Natural killer cell (primary cell): ENCODE measurements at regions not wholly inside any gene's neighbourhood (a gene's known extent, or its start where the extent isn't known, plus 50 kb on each side); places are given as distances from the start of the nearest gene placed in this dataset.

Source experiments
- ATAC-seq, 3 donors: fragments of 150-1000 bp in 2 of 3; fragments of 200-7000 bp in 1 of 3; cut with Tn5 transposase; 1 replicate in 1 of 3; 2 replicates in 2 of 3; pipeline ENCODE4 v1.10.0; 2021; ENCODE audit warnings: mild to moderate bottlenecking in 2 of 3, moderate library complexity in 2 of 3
- DNase-seq, 2 donors: peaks; one replicate each; pipeline versions ENCODE4 v3.0.0 to v3.0.0-alpha.2; 2013 to 2021; ENCODE audit warnings: mixed read lengths in 1 of 2
- H3K27ac ChIP-seq: one replicate; pipeline ENCODE4 v1.5.1; 2013; ENCODE audit warnings: mild to moderate bottlenecking, low read length
- H3K27me3 ChIP-seq: one replicate; pipeline ENCODE4 v1.6.1; 2013; ENCODE audit warnings: low read length; ENCODE audit not compliant: control insufficient read depth, insufficient read depth
- H3K36me3 ChIP-seq: one replicate; pipeline ENCODE4 v1.6.1; 2013; ENCODE audit warnings: low read length; ENCODE audit not compliant: control insufficient read depth, insufficient read depth
- H3K4me1 ChIP-seq: one replicate; pipeline ENCODE4 v1.6.1; 2013; ENCODE audit warnings: low read length; ENCODE audit not compliant: control insufficient read depth, insufficient read depth
- H3K4me3 ChIP-seq: one replicate; pipeline ENCODE4 v1.5.1; 2013; ENCODE audit warnings: low read length
- H3K9me3 ChIP-seq: one replicate; pipeline ENCODE4 v1.6.1; 2013; ENCODE audit warnings: low read length; ENCODE audit not compliant: control insufficient read depth, insufficient read depth
- H3K27ac Mint-ChIP-seq, 2 donors: one replicate each; pipeline ENCODE4 v1.8.0; 2022; ENCODE audit warnings: mild to moderate bottlenecking in 2 of 2, mixed read lengths in 2 of 2, moderate library complexity in 1 of 2
- H3K27me3 Mint-ChIP-seq, 2 donors: one replicate each; pipeline ENCODE4 v1.8.0; 2022; ENCODE audit warnings: low read depth in 2 of 2, mixed read lengths in 2 of 2
- H3K36me3 Mint-ChIP-seq: one replicate; pipeline ENCODE4 v1.8.0; 2022; ENCODE audit warnings: mixed read lengths
- H3K4me1 Mint-ChIP-seq, 2 donors: one replicate each; pipeline ENCODE4 v1.8.0; 2022; ENCODE audit warnings: mixed read lengths in 2 of 2
- H3K4me3 Mint-ChIP-seq: one replicate; pipeline ENCODE4 v1.8.0; 2022; ENCODE audit warnings: mild to moderate bottlenecking, moderate library complexity, mixed read lengths
- H3K9me3 Mint-ChIP-seq, 2 donors: one replicate each; pipeline ENCODE4 v1.8.0; 2022; ENCODE audit warnings: mixed read lengths in 2 of 2
- WGBS: methylation state at CpG from one replicate; pipeline ENCODE4 v1.1.7; 2013; ENCODE audit warnings: missing lambda C conversion rate; ENCODE audit not compliant: insufficient coverage; 5-methylcytosine and 5-hydroxymethylcytosine counted together
- intact Hi-C: fragments of 100-400 bp; cut with micrococcal nuclease; formaldehyde crosslinking; loops from one replicate; pipeline ENCODE4 v1.14.2; 2022
- TF ChIP-seq, protein P1 (sequence below): fragments of 200-600 bp; IDR thresholded peaks from one replicate; pipeline ENCODE4 v1.8.0; 2022; ENCODE audit warnings: antibody characterized with exemption

DNA sequence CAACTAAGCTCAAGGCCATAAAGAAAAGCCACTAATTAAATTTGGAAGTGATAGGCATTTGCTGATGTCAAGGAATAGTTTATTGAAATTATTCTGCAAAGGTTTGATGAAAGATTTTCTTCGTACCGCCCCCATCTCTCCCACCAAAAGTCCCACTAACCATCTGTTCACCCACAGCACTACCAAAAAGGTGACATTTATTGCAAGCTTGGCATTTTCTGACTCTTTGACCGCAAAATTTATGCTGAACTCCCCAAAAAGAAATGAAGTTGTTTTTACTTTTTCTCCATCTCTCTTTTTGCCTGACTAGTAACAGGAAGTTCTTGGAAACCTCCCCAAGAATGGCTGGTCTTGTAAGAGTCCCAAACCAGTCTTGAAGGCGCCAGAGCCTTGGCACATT is 384.9 kb upstream of the SOX9 start:
- Histone ChIP-seq H3K27me3 (no peaks in the 10 kb centered on the region), H3K9me3 (peaks cover 3% of the 10 kb centered on the region), H3K4me3 (no peak overlapping the region), H3K27ac (no peak overlapping the region), H3K4me1 (no peaks in the 10 kb centered on the region), H3K36me3 (no peaks in the 10 kb centered on the region)
- intact Hi-C loops: no loop called here
- Mint-ChIP-seq H3K4me3 (no peak overlapping the region), H3K27ac (no peak overlapping the region), H3K27me3 (no peaks in the 10 kb centered on the region), H3K9me3 (peaks cover 5 to 14% of the 10 kb centered on the region in 2 donors), H3K36me3 (peaks cover 9% of the 10 kb centered on the region), H3K4me1 (no peaks in the 10 kb centered on the region)
- 82% methylated on average over 4 of the region's 4 CpGs for WGBS
- ATAC-seq: no peak
- TF ChIP-seq, protein P1, sequence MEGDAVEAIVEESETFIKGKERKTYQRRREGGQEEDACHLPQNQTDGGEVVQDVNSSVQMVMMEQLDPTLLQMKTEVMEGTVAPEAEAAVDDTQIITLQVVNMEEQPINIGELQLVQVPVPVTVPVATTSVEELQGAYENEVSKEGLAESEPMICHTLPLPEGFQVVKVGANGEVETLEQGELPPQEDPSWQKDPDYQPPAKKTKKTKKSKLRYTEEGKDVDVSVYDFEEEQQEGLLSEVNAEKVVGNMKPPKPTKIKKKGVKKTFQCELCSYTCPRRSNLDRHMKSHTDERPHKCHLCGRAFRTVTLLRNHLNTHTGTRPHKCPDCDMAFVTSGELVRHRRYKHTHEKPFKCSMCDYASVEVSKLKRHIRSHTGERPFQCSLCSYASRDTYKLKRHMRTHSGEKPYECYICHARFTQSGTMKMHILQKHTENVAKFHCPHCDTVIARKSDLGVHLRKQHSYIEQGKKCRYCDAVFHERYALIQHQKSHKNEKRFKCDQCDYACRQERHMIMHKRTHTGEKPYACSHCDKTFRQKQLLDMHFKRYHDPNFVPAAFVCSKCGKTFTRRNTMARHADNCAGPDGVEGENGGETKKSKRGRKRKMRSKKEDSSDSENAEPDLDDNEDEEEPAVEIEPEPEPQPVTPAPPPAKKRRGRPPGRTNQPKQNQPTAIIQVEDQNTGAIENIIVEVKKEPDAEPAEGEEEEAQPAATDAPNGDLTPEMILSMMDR: no peak
- no peak for DNase-seq

DNA sequence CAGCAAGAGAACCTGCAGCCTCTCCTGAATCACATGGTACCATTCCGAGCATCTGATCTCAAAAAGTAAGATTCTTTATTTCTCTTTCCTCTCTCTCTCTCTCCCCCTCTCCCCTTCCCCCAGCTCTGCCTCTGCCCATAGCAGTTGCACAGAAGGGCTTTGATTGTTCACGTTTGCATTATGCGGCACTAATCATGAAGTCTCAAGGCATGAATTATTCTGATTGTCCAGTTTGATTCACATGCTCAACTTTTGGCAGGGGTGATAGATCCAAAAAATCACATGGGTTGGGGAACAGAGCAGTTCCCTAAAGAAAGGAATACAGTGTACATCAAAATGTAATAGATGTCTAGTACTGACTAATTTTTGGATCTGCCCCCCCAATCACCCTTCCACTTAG is 380.0 kb upstream of the SOX9 start:
- 92% methylated on average over 3 of the region's 3 CpGs for WGBS
- peaks cover 3% of the 10 kb centered on the region for H3K9me3 ChIP-seq
- H3K4me3 ChIP-seq: no peak overlapping the region
- Mint-ChIP-seq H3K4me1 (no peaks in the 10 kb centered on the region), H3K27ac (no peak overlapping the region), H3K36me3 (no peaks in the 10 kb centered on the region), H3K4me3 (no peak overlapping the region), H3K9me3 (peaks cover 0 to 11% of the 10 kb centered on the region in 2 donors), H3K27me3 (no peaks in the 10 kb centered on the region)
- no peaks in the 10 kb centered on the region for H3K4me1 ChIP-seq
- no peak for ATAC-seq
- no peak for DNase-seq
- no peak overlapping the region for H3K27ac ChIP-seq
- no peaks in the 10 kb centered on the region for H3K36me3 ChIP-seq
- intact Hi-C loops: no loop called here
- no peaks in the 10 kb centered on the region for H3K27me3 ChIP-seq
- TF ChIP-seq, protein P1: no peak

DNA sequence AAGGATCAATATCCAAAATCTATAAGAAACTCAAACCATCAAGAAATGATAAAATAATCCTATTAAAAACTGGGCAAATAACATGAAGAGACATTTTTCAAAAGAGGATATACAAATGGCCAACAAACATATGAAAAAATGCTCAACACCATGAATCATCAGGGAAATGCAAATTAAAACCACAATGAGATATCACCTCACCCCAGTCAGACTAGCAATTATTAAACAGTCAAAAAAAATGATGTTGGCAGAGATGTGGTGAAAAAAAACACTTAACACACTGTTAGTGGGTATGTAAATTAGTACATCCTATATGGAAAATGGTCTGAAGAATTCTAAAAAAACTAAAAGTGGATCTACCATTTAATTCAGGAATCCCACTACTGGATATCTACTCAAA is 379.0 kb upstream of the SOX9 start:
- intact Hi-C loops: no loop called here
- no peak overlapping the region for H3K4me3 ChIP-seq
- Mint-ChIP-seq H3K4me3 (no peak overlapping the region), H3K9me3 (peaks cover 0 to 17% of the 10 kb centered on the region in 2 donors), H3K27me3 (no peaks in the 10 kb centered on the region), H3K4me1 (no peaks in the 10 kb centered on the region), H3K36me3 (no peaks in the 10 kb centered on the region), H3K27ac (no peak overlapping the region)
- no peak overlapping the region for H3K27ac ChIP-seq
- no peak for DNase-seq
- TF ChIP-seq, protein P1: no peak
- H3K36me3 ChIP-seq: no peaks in the 10 kb centered on the region
- ATAC-seq: no peak
- no peaks in the 10 kb centered on the region for H3K4me1 ChIP-seq
- H3K9me3 ChIP-seq: peaks cover 3% of the 10 kb centered on the region
- no peaks in the 10 kb centered on the region for H3K27me3 ChIP-seq

DNA sequence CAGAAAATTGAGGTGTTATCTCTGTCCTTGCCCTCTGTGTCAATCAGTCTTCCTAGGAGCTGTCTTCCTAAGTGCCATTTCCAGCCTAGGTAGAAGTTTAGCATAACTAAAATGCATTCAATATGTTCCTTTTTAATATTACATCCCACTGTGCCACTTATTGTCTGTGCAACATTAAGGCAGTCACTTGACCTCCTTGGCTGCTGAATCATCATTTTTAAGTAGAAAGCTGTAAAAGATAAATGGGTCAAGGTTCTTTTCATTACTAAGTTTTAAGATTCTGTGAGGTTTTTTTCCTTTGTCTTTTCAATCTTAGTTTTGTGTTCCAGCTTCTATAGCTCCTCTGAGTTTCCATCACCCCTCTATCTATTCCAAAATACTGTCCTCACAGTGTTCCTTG is 371.9 kb upstream of the SOX9 start:
- no peak for ATAC-seq
- peaks cover 0 to 10% of the 10 kb centered on the region in 2 donors for H3K9me3 Mint-ChIP-seq
- H3K27me3 Mint-ChIP-seq: no peaks in the 10 kb centered on the region
- no peak overlapping the region for H3K27ac ChIP-seq
- intact Hi-C loops: no loop called here
- H3K27ac Mint-ChIP-seq: no peak overlapping the region
- no peaks in the 10 kb centered on the region for H3K36me3 Mint-ChIP-seq
- no peaks in the 10 kb centered on the region for H3K9me3 ChIP-seq
- no peak overlapping the region for H3K4me3 ChIP-seq
- no peaks in the 10 kb centered on the region for H3K27me3 ChIP-seq
- no peaks in the 10 kb centered on the region for H3K4me1 ChIP-seq
- H3K4me3 Mint-ChIP-seq: no peak overlapping the region
- H3K4me1 Mint-ChIP-seq: no peaks in the 10 kb centered on the region
- no peak for DNase-seq
- no peaks in the 10 kb centered on the region for H3K36me3 ChIP-seq
- TF ChIP-seq, protein P1: no peak
